ENCODE measurements at regions not wholly inside any gene's neighbourhood (a gene's known extent, or its start where the extent isn't known, plus 50 kb on each side); places are given as distances from the start of the nearest gene placed in this dataset.

DNA sequence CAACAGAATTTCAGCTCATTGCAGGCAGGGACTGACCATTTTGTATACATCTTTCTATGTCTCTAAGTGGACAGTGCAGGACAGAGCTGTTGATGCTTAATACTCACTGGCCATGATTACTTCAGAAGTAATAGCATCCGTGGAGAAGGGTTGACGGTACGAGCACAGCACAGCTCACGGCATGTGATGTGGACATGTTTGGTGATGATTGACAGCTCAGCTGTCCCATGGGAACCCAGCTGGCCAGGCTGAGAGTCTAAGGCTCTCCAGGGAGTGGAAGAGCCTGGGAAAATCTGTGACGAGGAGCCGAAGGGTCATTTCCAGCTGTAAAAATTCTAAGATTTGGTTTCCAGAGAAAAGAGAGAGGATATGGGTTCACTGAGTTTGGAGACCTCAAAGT, 198.2 kb downstream of the SNX19 start (continued):
- TF ChIP-seq ZNF654 (tag by site-specific recombination; IDR thresholded peaks at IDR 0.05; ENCODE audit: low read depth) (no peak), ZNF132 (tag by site-specific recombination; IDR thresholded peaks at IDR 0.05; ENCODE audit: borderline replicate concordance) (no peak)
- TF ChIP-seq, protein P1, sequence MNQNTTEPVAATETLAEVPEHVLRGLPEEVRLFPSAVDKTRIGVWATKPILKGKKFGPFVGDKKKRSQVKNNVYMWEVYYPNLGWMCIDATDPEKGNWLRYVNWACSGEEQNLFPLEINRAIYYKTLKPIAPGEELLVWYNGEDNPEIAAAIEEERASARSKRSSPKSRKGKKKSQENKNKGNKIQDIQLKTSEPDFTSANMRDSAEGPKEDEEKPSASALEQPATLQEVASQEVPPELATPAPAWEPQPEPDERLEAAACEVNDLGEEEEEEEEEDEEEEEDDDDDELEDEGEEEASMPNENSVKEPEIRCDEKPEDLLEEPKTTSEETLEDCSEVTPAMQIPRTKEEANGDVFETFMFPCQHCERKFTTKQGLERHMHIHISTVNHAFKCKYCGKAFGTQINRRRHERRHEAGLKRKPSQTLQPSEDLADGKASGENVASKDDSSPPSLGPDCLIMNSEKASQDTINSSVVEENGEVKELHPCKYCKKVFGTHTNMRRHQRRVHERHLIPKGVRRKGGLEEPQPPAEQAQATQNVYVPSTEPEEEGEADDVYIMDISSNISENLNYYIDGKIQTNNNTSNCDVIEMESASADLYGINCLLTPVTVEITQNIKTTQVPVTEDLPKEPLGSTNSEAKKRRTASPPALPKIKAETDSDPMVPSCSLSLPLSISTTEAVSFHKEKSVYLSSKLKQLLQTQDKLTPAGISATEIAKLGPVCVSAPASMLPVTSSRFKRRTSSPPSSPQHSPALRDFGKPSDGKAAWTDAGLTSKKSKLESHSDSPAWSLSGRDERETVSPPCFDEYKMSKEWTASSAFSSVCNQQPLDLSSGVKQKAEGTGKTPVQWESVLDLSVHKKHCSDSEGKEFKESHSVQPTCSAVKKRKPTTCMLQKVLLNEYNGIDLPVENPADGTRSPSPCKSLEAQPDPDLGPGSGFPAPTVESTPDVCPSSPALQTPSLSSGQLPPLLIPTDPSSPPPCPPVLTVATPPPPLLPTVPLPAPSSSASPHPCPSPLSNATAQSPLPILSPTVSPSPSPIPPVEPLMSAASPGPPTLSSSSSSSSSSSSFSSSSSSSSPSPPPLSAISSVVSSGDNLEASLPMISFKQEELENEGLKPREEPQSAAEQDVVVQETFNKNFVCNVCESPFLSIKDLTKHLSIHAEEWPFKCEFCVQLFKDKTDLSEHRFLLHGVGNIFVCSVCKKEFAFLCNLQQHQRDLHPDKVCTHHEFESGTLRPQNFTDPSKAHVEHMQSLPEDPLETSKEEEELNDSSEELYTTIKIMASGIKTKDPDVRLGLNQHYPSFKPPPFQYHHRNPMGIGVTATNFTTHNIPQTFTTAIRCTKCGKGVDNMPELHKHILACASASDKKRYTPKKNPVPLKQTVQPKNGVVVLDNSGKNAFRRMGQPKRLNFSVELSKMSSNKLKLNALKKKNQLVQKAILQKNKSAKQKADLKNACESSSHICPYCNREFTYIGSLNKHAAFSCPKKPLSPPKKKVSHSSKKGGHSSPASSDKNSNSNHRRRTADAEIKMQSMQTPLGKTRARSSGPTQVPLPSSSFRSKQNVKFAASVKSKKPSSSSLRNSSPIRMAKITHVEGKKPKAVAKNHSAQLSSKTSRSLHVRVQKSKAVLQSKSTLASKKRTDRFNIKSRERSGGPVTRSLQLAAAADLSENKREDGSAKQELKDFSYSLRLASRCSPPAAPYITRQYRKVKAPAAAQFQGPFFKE (tag by site-specific recombination; IDR thresholded peaks at IDR 0.05; ENCODE audit: borderline replicate concordance), result no peak
- TF ChIP-seq, protein P2, sequence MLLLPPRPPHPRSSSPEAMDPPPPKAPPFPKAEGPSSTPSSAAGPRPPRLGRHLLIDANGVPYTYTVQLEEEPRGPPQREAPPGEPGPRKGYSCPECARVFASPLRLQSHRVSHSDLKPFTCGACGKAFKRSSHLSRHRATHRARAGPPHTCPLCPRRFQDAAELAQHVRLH (tag by site-specific recombination; IDR thresholded peaks at IDR 0.05), result no peak

DNA sequence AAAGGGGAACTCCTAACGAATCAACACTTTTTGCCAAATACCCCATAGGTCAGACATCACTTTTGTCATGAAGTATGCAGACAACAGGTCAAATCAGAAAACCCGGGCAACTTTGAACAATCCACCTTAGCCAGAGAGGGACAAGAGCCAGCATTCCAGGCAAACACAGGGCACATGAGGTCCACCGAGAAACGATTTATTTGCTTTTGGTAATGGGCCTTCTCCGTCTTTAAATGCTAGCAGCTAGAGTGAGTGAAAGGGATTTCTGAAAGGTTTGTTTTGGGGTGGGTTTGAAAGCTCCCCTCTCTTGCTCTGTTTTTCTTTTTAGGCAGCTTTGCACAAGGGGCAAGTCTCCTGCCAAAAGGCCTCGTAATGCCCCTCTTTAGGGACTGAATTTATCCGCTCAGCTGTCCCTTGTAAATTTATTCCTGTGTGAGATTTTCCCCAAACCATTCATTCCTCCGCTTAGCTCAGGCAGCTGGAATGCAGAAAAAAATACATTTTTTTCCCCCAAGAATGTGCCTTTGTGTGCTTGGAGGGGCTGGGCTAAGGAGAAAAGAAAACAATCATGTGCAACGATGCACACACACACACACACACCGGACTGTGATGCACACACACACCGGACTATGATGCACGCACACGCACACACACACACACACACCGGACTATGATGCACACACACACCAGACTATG, 196.9 kb downstream of the SNX19 start:
- Histone ChIP-seq H3K9me3 (ENCODE audit: control insufficient read depth, insufficient read depth, low read depth, low read length) (no peaks in the 10 kb centered on the region), H3K27ac (ENCODE audit: extremely low read depth, low read depth, low read length) (no peak overlapping the region), H3K4me1 (ENCODE audit: control insufficient read depth, insufficient read depth, low read length) (no peaks in the 10 kb centered on the region), H3K4me3 (ENCODE audit: low read depth, low read length) (no peak overlapping the region), H3K36me3 (ENCODE audit: control insufficient read depth in 2 of 2, insufficient read depth in 1 of 2, low read length in 2 of 2) (no peaks in the 10 kb centered on the region)
- POLR2A ChIA-PET, result no interaction called here
- CTCF ChIA-PET, result interaction anchor here (0.6 kb wide), 1 partner anchor 195 kb away, joined by 4 read pairs; no protein-coding TSS in a partner anchor
- TF ChIP-seq, protein P3, sequence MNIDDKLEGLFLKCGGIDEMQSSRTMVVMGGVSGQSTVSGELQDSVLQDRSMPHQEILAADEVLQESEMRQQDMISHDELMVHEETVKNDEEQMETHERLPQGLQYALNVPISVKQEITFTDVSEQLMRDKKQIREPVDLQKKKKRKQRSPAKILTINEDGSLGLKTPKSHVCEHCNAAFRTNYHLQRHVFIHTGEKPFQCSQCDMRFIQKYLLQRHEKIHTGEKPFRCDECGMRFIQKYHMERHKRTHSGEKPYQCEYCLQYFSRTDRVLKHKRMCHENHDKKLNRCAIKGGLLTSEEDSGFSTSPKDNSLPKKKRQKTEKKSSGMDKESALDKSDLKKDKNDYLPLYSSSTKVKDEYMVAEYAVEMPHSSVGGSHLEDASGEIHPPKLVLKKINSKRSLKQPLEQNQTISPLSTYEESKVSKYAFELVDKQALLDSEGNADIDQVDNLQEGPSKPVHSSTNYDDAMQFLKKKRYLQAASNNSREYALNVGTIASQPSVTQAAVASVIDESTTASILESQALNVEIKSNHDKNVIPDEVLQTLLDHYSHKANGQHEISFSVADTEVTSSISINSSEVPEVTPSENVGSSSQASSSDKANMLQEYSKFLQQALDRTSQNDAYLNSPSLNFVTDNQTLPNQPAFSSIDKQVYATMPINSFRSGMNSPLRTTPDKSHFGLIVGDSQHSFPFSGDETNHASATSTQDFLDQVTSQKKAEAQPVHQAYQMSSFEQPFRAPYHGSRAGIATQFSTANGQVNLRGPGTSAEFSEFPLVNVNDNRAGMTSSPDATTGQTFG (tag by site-specific recombination; IDR thresholded peaks at IDR 0.05; ENCODE audit: borderline replicate concordance), result no peak

DNA sequence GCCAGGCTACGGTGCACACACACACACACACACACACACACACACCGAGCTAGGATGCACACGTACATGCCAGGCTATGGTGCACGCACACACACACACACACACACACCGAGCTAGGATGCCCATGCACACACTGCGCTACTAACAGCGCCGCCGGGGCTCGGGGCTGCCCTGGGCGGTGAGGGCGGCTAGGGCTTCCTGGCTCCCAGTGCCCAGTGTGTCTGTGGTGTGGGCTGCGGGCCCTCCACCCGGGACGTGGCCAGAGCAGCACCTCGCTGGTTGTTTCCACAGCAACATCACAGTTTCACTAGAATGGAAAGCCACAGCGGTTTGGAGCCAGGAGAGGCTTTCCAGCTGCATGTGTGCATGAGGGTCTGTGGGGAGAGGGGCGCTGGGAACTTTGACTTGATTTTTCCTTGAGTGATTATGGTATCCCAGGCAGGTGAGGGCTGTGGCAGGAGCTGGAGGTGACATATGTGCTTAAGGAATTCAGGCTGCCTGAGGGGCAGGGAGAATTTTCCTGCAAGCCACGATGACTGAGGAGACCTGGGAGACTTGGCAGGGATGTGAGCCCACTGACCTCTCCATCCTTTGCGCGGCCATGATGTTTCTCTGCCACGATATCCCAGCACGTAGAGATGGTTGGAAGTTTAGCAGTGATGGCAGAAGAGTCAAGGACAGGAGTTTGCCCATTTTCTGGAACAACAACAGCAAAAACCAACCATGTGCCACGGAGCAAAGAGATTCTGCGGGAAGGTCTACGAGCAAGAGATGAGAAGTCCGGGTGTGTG, 195.9 kb downstream of the SNX19 start:
- no peak overlapping the region for H3K4me3 ChIP-seq (ENCODE audit: low read depth, low read length)
- H3K36me3 ChIP-seq (ENCODE audit: control insufficient read depth in 2 of 2, insufficient read depth in 1 of 2, low read length in 2 of 2), result no peaks in the 10 kb centered on the region
- H3K27ac ChIP-seq (ENCODE audit: extremely low read depth, low read depth, low read length), result no peak overlapping the region
- H3K4me1 ChIP-seq (ENCODE audit: control insufficient read depth, insufficient read depth, low read length), result no peaks in the 10 kb centered on the region
- POLR2A ChIA-PET, result interaction anchor here (0.6 kb wide), 1 partner anchor 859 kb away, joined by 5 read pairs; no protein-coding TSS in a partner anchor
- CTCF ChIA-PET, result interaction anchor here (0.7 kb wide), 1 partner anchor 284 kb away, joined by 3 read pairs; no protein-coding TSS in a partner anchor
- no peaks in the 10 kb centered on the region for H3K9me3 ChIP-seq (ENCODE audit: control insufficient read depth, insufficient read depth, low read depth, low read length)
- no peak for TF ChIP-seq ZNF549 (tag by site-specific recombination; IDR thresholded peaks at IDR 0.05)
- TF ChIP-seq ZNF114 (tag by site-specific recombination; IDR thresholded peaks at IDR 0.05), result no peak
- TF ChIP-seq, protein P4, sequence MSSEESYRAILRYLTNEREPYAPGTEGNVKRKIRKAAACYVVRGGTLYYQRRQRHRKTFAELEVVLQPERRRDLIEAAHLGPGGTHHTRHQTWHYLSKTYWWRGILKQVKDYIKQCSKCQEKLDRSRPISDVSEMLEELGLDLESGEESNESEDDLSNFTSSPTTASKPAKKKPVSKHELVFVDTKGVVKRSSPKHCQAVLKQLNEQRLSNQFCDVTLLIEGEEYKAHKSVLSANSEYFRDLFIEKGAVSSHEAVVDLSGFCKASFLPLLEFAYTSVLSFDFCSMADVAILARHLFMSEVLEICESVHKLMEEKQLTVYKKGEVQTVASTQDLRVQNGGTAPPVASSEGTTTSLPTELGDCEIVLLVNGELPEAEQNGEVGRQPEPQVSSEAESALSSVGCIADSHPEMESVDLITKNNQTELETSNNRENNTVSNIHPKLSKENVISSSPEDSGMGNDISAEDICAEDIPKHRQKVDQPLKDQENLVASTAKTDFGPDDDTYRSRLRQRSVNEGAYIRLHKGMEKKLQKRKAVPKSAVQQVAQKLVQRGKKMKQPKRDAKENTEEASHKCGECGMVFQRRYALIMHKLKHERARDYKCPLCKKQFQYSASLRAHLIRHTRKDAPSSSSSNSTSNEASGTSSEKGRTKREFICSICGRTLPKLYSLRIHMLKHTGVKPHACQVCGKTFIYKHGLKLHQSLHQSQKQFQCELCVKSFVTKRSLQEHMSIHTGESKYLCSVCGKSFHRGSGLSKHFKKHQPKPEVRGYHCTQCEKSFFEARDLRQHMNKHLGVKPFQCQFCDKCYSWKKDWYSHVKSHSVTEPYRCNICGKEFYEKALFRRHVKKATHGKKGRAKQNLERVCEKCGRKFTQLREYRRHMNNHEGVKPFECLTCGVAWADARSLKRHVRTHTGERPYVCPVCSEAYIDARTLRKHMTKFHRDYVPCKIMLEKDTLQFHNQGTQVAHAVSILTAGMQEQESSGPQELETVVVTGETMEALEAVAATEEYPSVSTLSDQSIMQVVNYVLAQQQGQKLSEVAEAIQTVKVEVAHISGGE (tag by site-specific recombination; conservative IDR thresholded peaks at IDR 0.05; ENCODE audit: low read depth), result no peak
- TF ChIP-seq, protein P5, sequence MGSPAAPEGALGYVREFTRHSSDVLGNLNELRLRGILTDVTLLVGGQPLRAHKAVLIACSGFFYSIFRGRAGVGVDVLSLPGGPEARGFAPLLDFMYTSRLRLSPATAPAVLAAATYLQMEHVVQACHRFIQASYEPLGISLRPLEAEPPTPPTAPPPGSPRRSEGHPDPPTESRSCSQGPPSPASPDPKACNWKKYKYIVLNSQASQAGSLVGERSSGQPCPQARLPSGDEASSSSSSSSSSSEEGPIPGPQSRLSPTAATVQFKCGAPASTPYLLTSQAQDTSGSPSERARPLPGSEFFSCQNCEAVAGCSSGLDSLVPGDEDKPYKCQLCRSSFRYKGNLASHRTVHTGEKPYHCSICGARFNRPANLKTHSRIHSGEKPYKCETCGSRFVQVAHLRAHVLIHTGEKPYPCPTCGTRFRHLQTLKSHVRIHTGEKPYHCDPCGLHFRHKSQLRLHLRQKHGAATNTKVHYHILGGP (tag by site-specific recombination; IDR thresholded peaks at IDR 0.05), result no peak
- no peak for TF ChIP-seq ZBTB48 (tag by site-specific recombination; IDR thresholded peaks at IDR 0.05)
- TF ChIP-seq, protein P6, sequence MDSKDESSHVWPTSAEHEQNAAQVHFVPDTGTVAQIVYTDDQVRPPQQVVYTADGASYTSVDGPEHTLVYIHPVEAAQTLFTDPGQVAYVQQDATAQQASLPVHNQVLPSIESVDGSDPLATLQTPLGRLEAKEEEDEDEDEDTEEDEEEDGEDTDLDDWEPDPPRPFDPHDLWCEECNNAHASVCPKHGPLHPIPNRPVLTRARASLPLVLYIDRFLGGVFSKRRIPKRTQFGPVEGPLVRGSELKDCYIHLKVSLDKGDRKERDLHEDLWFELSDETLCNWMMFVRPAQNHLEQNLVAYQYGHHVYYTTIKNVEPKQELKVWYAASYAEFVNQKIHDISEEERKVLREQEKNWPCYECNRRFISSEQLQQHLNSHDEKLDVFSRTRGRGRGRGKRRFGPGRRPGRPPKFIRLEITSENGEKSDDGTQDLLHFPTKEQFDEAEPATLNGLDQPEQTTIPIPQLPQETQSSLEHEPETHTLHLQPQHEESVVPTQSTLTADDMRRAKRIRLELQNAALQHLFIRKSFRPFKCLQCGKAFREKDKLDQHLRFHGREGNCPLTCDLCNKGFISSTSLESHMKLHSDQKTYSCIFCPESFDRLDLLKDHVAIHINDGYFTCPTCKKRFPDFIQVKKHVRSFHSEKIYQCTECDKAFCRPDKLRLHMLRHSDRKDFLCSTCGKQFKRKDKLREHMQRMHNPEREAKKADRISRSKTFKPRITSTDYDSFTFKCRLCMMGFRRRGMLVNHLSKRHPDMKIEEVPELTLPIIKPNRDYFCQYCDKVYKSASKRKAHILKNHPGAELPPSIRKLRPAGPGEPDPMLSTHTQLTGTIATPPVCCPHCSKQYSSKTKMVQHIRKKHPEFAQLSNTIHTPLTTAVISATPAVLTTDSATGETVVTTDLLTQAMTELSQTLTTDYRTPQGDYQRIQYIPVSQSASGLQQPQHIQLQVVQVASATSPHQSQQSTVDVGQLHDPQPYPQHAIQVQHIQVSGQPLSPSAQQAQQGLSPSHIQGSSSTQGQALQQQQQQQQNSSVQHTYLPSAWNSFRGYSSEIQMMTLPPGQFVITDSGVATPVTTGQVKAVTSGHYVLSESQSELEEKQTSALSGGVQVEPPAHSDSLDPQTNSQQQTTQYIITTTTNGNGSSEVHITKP (tag by site-specific recombination; IDR thresholded peaks at IDR 0.05), result no peak
